Ovary (tissue), 3 donors: ENCODE measurements at regions not wholly inside any gene's neighbourhood (a gene's known extent, or its start where the extent isn't known, plus 50 kb on each side); places are given as distances from the start of the nearest gene placed in this dataset.
"Not testable (repeated sequence)": the region's sequence is repeated elsewhere in the genome, so short reads cannot be mapped to it uniquely, and the experiment has no call there.

Source experiments
- CTCF ChIP-seq, 3 donors: fragments of 450-650 bp in 2 of 3; fragments of 200-600 bp in 1 of 3; IDR thresholded peaks; one replicate each; pipeline versions ENCODE4 v1.5.1 to v1.8.0; 2016 to 2022; ENCODE audit warnings: antibody characterized with exemption in 3 of 3, mild to moderate bottlenecking in 1 of 3
- POLR2A ChIP-seq: fragments of 450-650 bp; IDR thresholded peaks from one replicate; pipeline ENCODE4 v1.6.1; 2017; ENCODE audit warnings: antibody characterized with exemption, mild to moderate bottlenecking, moderate library complexity
- donor health status: DM: no; HTN: no; CAD: no.

- TF ChIP-seq CTCF (IDR thresholded peaks at IDR 0.05); POLR2A: not testable (repeated sequence)
These were observed 2742.7 kb downstream of the ARAP2 start for GRCh38 chr4:33501587-33501986.
